B cell (primary cell): ENCODE measurements at regions not wholly inside any gene's neighbourhood (a gene's known extent, or its start where the extent isn't known, plus 50 kb on each side); places are given as distances from the start of the nearest gene placed in this dataset.

ENCODE experiments used
- ATAC-seq: fragments of 200-7000 bp; cut with Tn5 transposase; one replicate; pipeline ENCODE4 v1.10.0; 2021; ENCODE audit warnings: low read depth, mild to moderate bottlenecking, moderate number of reproducible peaks, moderate library complexity
- CTCF ChIA-PET: fragments of 350-600 bp; sonication (Branson Sonifier 250); formaldehyde crosslinking; loops from one replicate; lab custom pipeline; 2021; ENCODE audit warnings: antibody characterized with exemption, inconsistent platforms; lab: Charles Lee
- POLR2A ChIA-PET: fragments of 350-600 bp; sonication (Branson Sonifier 250); formaldehyde crosslinking; loops from one replicate; lab custom pipeline; 2021; ENCODE audit warnings: antibody characterized with exemption; lab: Charles Lee
- DNase-seq: peaks from one replicate; pipeline ENCODE4 v3.0.0; 2013
- H2AFZ ChIP-seq: 2 replicates; pipeline ENCODE4 v1.6.1; 2012; ENCODE audit warnings: mild to moderate bottlenecking, low read depth, low read length; ENCODE audit not compliant: insufficient read depth, poor library complexity, severe bottlenecking
- H3K27ac ChIP-seq, 2 donors: 1 replicate in 1 of 2; 2 replicates in 1 of 2; pipeline ENCODE4 v1.5.1; 2012 to 2013; ENCODE audit warnings: low read length in 2 of 2, mild to moderate bottlenecking in 2 of 2, moderate library complexity in 1 of 2
- H3K27me3 ChIP-seq, 4 experiments: fragments of 200-600 bp in 1 of 4; sonication (generic) in 1 of 4; replicated peaks in 1 of 4; 1 replicate in 2 of 4; 2 replicates in 2 of 4; pipeline versions ENCODE4 v1.6.1 to v1.7.0; 2013 to 2016; ENCODE audit warnings: low read length in 3 of 4, mild to moderate bottlenecking in 2 of 4, mixed read lengths in 1 of 4, moderate library complexity in 1 of 4; ENCODE audit not compliant: insufficient read depth in 4 of 4, control insufficient read depth in 3 of 4; ENCODE audit errors: control extremely low read depth in 1 of 4
- H3K36me3 ChIP-seq, 2 experiments: replicated peaks in 1 of 2; 1 replicate in 1 of 2; 2 replicates in 1 of 2; pipeline versions ENCODE4 v1.6.1 to v1.7.1; 2013; ENCODE audit warnings: low read length in 1 of 2; ENCODE audit not compliant: insufficient read depth in 2 of 2, control insufficient read depth in 1 of 2; ENCODE audit errors: control extremely low read depth in 1 of 2, extremely low read depth in 1 of 2
- H3K4me1 ChIP-seq, 2 donors: fragments of 200-600 bp in 1 of 2; sonication (generic) in 1 of 2; 1 replicate in 1 of 2; 2 replicates in 1 of 2; pipeline versions ENCODE4 v1.5.1 to v1.6.1; 2013 to 2017; ENCODE audit warnings: low read length in 2 of 2; ENCODE audit not compliant: control insufficient read depth in 2 of 2, insufficient read depth in 2 of 2
- H3K4me2 ChIP-seq: replicated peaks from 2 replicates; pipeline ENCODE3; 2012; ENCODE audit warnings: mild to moderate bottlenecking, low read depth, low read length; ENCODE audit not compliant: poor library complexity, severe bottlenecking
- H3K4me3 ChIP-seq, 5 experiments: fragments of 200-600 bp in 1 of 5; sonication (generic) in 1 of 5; 1 replicate in 3 of 5; 2 replicates in 2 of 5; pipeline versions ENCODE4 v1.5.1 to v1.7.0; 2011 to 2016; ENCODE audit warnings: low read length in 4 of 5, mild to moderate bottlenecking in 4 of 5, low read depth in 2 of 5, control low read depth in 1 of 5, moderate library complexity in 1 of 5; ENCODE audit not compliant: insufficient read depth in 1 of 5; ENCODE audit errors: control extremely low read depth in 1 of 5, extremely low read depth in 1 of 5
- H3K79me2 ChIP-seq: fragments of 200-600 bp; sonication (generic); one replicate; pipeline ENCODE4 v1.6.0; 2016; ENCODE audit warnings: low read length; ENCODE audit not compliant: control insufficient read depth, insufficient read depth
- H3K9ac ChIP-seq: fragments of 200-600 bp; sonication (generic); 2 replicates; pipeline ENCODE4 v1.6.1; 2017; ENCODE audit warnings: mild to moderate bottlenecking, low read length, moderate library complexity
- H3K9me3 ChIP-seq, 3 donors: one replicate each; pipeline versions ENCODE4 v1.6.1 to v1.7.1; 2013; ENCODE audit warnings: low read length in 2 of 3; ENCODE audit not compliant: control insufficient read depth in 2 of 3, insufficient read depth in 1 of 3; ENCODE audit errors: control extremely low read depth in 1 of 3
- H4K20me1 ChIP-seq: 2 replicates; pipeline ENCODE4 v1.6.0; 2012; ENCODE audit warnings: mild to moderate bottlenecking, low read length; ENCODE audit not compliant: insufficient read depth, control insufficient read depth, poor library complexity, severe bottlenecking
- H3K27ac Mint-ChIP-seq: one replicate; pipeline ENCODE4 v1.8.0; 2021; ENCODE audit warnings: mixed read lengths
- H3K27me3 Mint-ChIP-seq: one replicate; pipeline ENCODE4 v1.8.0; 2021; ENCODE audit warnings: mixed read lengths
- H3K4me1 Mint-ChIP-seq: one replicate; pipeline ENCODE4 v1.8.0; 2021; ENCODE audit warnings: mixed read lengths
- H3K4me3 Mint-ChIP-seq: one replicate; pipeline ENCODE4 v1.8.0; 2021; ENCODE audit warnings: mixed read lengths
- H3K9me3 Mint-ChIP-seq: one replicate; pipeline ENCODE4 v1.8.0; 2022; ENCODE audit warnings: mixed read lengths; ENCODE audit not compliant: insufficient read depth
- EZH2 ChIP-seq: IDR thresholded peaks from 2 replicates; pipeline ENCODE4 v1.6.1; 2012; ENCODE audit warnings: borderline replicate concordance, low read depth, mild to moderate bottlenecking, moderate library complexity, low read length; ENCODE audit not compliant: insufficient read depth, poor library complexity, severe bottlenecking
- WGBS: methylation state at CpG from one replicate; pipeline ENCODE4 v1.1.5; 2013; ENCODE audit warnings: missing lambda C conversion rate; ENCODE audit not compliant: insufficient coverage; 5-methylcytosine and 5-hydroxymethylcytosine counted together
- intact Hi-C: fragments of 100-400 bp; cut with micrococcal nuclease; formaldehyde crosslinking; loops from one replicate; pipeline ENCODE4 v1.10.0; 2022
- TF ChIP-seq, protein P1 (sequence below): fragments of 200-600 bp; IDR thresholded peaks from one replicate; pipeline ENCODE4 v1.8.0; 2022; ENCODE audit warnings: antibody characterized with exemption, mild to moderate bottlenecking

DNA sequence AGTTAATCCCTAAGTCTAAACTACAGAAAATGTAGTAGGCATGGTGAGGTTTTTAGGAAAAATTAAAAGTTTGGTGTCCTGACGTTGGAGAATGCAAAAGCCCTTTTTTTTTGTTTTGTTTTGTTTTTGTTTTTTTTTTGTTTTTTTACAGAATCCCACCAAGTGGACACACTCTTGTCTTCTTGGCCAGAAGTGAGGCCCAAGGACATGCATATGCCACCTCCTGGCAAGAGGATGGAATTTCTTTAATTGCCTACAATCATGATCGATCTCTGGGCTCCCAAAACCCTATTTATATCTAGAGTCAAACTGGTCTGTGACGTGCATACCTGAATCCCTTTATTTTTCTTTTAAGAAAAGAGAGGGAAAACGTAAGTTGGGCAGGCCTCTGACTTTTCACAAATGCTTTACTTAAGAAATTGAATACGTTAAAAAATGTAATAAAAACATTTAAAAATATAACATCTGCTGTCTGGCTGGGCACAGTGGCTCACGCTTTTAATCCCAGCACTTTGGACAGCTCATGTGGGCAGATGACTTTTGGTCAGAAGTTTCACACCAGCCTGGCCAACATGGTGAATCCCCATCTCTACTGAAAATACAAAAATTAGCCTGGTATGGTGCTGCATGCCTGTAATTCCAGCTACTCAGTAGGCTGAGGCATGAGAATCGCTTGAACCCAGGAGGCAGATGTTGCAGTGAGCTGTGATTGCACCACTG, 502.7 kb downstream of the CBLN2 start:
- no peaks in the 10 kb centered on the region for H3K9me3 ChIP-seq
- H3K4me3 ChIP-seq: no peak overlapping the region
- H3K36me3 ChIP-seq: no peaks in the 10 kb centered on the region
- DNase-seq (no peak), ATAC-seq (no peak)
- H3K27me3 Mint-ChIP-seq: no peaks in the 10 kb centered on the region
- H4K20me1 ChIP-seq: no peaks in the 10 kb centered on the region
- no peak overlapping the region for H3K9ac ChIP-seq
- H3K27me3 ChIP-seq: no peaks in the 10 kb centered on the region
- no peaks in the 10 kb centered on the region for H3K4me1 Mint-ChIP-seq
- 100% methylated on average over 1 of the region's 7 CpGs for WGBS
- H3K27ac Mint-ChIP-seq: no peak overlapping the region
- H3K9me3 Mint-ChIP-seq: no peaks in the 10 kb centered on the region
- ChIA-PET CTCF (no interaction called here), POLR2A (no interaction called here)
- H3K4me2 ChIP-seq: no peak overlapping the region
- no peak overlapping the region for H3K27ac ChIP-seq
- no peak for TF ChIP-seq EZH2
- TF ChIP-seq, protein P1, sequence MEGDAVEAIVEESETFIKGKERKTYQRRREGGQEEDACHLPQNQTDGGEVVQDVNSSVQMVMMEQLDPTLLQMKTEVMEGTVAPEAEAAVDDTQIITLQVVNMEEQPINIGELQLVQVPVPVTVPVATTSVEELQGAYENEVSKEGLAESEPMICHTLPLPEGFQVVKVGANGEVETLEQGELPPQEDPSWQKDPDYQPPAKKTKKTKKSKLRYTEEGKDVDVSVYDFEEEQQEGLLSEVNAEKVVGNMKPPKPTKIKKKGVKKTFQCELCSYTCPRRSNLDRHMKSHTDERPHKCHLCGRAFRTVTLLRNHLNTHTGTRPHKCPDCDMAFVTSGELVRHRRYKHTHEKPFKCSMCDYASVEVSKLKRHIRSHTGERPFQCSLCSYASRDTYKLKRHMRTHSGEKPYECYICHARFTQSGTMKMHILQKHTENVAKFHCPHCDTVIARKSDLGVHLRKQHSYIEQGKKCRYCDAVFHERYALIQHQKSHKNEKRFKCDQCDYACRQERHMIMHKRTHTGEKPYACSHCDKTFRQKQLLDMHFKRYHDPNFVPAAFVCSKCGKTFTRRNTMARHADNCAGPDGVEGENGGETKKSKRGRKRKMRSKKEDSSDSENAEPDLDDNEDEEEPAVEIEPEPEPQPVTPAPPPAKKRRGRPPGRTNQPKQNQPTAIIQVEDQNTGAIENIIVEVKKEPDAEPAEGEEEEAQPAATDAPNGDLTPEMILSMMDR: no peak
- no peaks in the 10 kb centered on the region for H3K4me1 ChIP-seq
- intact Hi-C loops: no loop called here
- no peak overlapping the region for H3K4me3 Mint-ChIP-seq
- no peak overlapping the region for H2AFZ ChIP-seq
- H3K79me2 ChIP-seq: no peaks in the 10 kb centered on the region

DNA sequence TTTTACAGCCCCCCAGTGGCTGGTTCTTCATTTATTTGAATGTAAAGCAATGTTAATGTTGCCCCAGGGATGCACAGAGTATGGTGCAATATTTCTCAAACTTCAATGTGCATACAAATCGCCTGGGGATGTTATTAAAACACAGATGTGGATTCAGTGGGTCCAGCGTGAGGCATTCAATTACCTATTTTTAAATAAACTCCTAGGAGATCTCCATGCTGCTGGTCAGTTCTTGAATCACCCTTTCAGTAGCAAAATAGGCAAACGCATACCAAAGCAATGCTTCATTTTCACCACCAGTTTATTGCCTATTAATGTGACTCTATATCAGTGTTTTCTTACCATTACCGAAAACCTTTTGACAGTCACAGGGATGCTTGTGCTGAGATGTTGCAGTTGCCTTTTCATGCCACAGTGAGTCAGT, 530.7 kb downstream of the CBLN2 start:
- Histone ChIP-seq H3K27me3 (no peaks in the 10 kb centered on the region), H3K27ac (no peak overlapping the region), H3K36me3 (no peaks in the 10 kb centered on the region), H4K20me1 (no peaks in the 10 kb centered on the region), H3K4me2 (no peak overlapping the region), H3K9me3 (no peaks in the 10 kb centered on the region), H3K4me3 (no peak overlapping the region), H2AFZ (no peak overlapping the region), H3K4me1 (no peaks in the 10 kb centered on the region), H3K79me2 (no peaks in the 10 kb centered on the region), H3K9ac (no peak overlapping the region)
- H3K27me3 Mint-ChIP-seq: no peaks in the 10 kb centered on the region
- H3K27ac Mint-ChIP-seq: no peak overlapping the region
- ChIA-PET CTCF (no interaction called here), POLR2A (no interaction called here)
- no peak for TF ChIP-seq EZH2
- TF ChIP-seq, protein P1: no peak
- WGBS: 100% methylated on average over 1 of the region's 4 CpGs
- intact Hi-C loops: no loop called here
- DNase-seq (no peak), ATAC-seq (no peak)
- no peak overlapping the region for H3K4me3 Mint-ChIP-seq
- no peaks in the 10 kb centered on the region for H3K4me1 Mint-ChIP-seq
- H3K9me3 Mint-ChIP-seq: no peaks in the 10 kb centered on the region
